HCT116 (cell line): ENCODE measurements at regions not wholly inside any gene's neighbourhood (a gene's known extent, or its start where the extent isn't known, plus 50 kb on each side); places are given as distances from the start of the nearest gene placed in this dataset.

ENCODE experiments used
- ATAC-seq: fragments of 200-7000 bp; cut with Tn5 transposase; 2 replicates; pipeline ENCODE4 v1.9.1; 2020; ENCODE audit warnings: mild to moderate bottlenecking, moderate library complexity
- BruUV-seq: library from RNA; stranded (reverse); fragments of 400-500 nt; replicated peaks from 2 replicates; lab custom pipeline; 2021; lab: Mats Ljungman, UMichigan
- CTCF ChIA-PET: fragments of 300-600 bp; sonication (Branson Sonifier 250); formaldehyde crosslinking; loops from one replicate; lab custom pipeline; 2021; ENCODE audit warnings: antibody characterized with exemption; lab: Charles Lee
- POLR2A ChIA-PET: fragments of 300-600, 350-600 bp; sonication (Branson Sonifier 250); formaldehyde crosslinking; loops from one replicate; lab custom pipeline; 2021; ENCODE audit warnings: antibody characterized with exemption; lab: Charles Lee
- RAD21 ChIA-PET, 2 experiments: fragments of 300-600 bp; sonication (Branson Sonifier 250); formaldehyde crosslinking; loops; one replicate each; lab custom pipeline; 2023; ENCODE audit warnings: low total read pairs in 2 of 2; ENCODE audit not compliant: uncharacterized antibody in 2 of 2, unreplicated experiment in 2 of 2, low non-redundant PET in 1 of 2; lab: Charles Lee
- DNase-seq: peaks from one replicate; pipeline ENCODE4 v3.0.0-alpha.2; 2010; ENCODE audit warnings: low read depth, low spot score
- H2AFZ ChIP-seq: fragments of 200-600 bp; shearing (Covaris generic), sonication (generic); 2 replicates; pipeline ENCODE4 v1.6.1; 2017; ENCODE audit warnings: low read depth, mixed run types, mixed read lengths, antibody characterized with exemption, low read length; ENCODE audit not compliant: poor library complexity, severe bottlenecking
- H3K27ac ChIP-seq: 2 replicates; pipeline ENCODE4 v1.5.1; 2012; ENCODE audit warnings: low read depth, low read length
- H3K27me3 ChIP-seq: fragments of 200-600 bp; sonication (generic); 2 replicates; pipeline ENCODE4 v1.6.1; 2016; ENCODE audit warnings: mixed run types, low read length, mixed read lengths; ENCODE audit not compliant: insufficient read depth
- H3K36me3 ChIP-seq, 2 experiments: fragments of 200-500 bp in 1 of 2; fragments of 200-600 bp in 1 of 2; sonication (Bioruptor generic) in 1 of 2; sonication (generic) in 1 of 2; 2 replicates each; pipeline versions ENCODE4 v1.5.1 to v1.6.1; 2014 to 2016; ENCODE audit warnings: low read length in 2 of 2, inconsistent platforms in 1 of 2, mixed read lengths in 1 of 2, mixed run types in 1 of 2; ENCODE audit not compliant: insufficient read depth in 2 of 2, control insufficient read depth in 1 of 2
- H3K4me1 ChIP-seq, 2 experiments: fragments of 200-600 bp in 1 of 2; sonication (generic) in 1 of 2; 2 replicates each; pipeline versions ENCODE4 v1.5.1 to v1.6.1; 2012 to 2017; ENCODE audit warnings: low read length in 2 of 2, inconsistent platforms in 1 of 2, mild to moderate bottlenecking in 1 of 2, mixed read lengths in 1 of 2, mixed run types in 1 of 2, moderate library complexity in 1 of 2; ENCODE audit not compliant: insufficient read depth in 2 of 2, control insufficient read depth in 1 of 2
- H3K4me2 ChIP-seq: fragments of 200-600 bp; sonication (generic); 2 replicates; pipeline ENCODE4 v1.6.1; 2017; ENCODE audit warnings: mixed run types, low read length, mixed read lengths
- H3K4me3 ChIP-seq, 2 experiments: fragments of 200-600 bp in 1 of 2; sonication (generic) in 1 of 2; replicated peaks in 1 of 2; 2 replicates each; pipeline ENCODE4 v1.5.1; 2011 to 2016; ENCODE audit warnings: low read length in 2 of 2, control low read depth in 1 of 2, low read depth in 1 of 2, mild to moderate bottlenecking in 1 of 2, mixed read lengths in 1 of 2, mixed run types in 1 of 2
- H3K79me2 ChIP-seq: fragments of 200-600 bp; sonication (generic); 2 replicates; pipeline ENCODE4 v1.6.1; 2017; ENCODE audit warnings: mild to moderate bottlenecking, mixed run types, low read length, moderate library complexity, mixed read lengths; ENCODE audit not compliant: insufficient read depth
- H3K9ac ChIP-seq: fragments of 200-600 bp; sonication (generic); 2 replicates; pipeline ENCODE4 v1.6.1; 2016; ENCODE audit warnings: low read length, mixed read lengths
- H3K9me2 ChIP-seq: fragments of 200-600 bp; sonication (generic), shearing (Covaris generic); 2 replicates; pipeline ENCODE4 v1.6.1; 2017; ENCODE audit warnings: mixed run types, mild to moderate bottlenecking, moderate library complexity; ENCODE audit not compliant: insufficient read depth
- H3K9me3 ChIP-seq, 2 experiments: fragments of 200-500 bp in 1 of 2; fragments of 200-600 bp in 1 of 2; sonication (Bioruptor generic) in 1 of 2; sonication (generic) in 1 of 2; 2 replicates each; pipeline ENCODE4 v1.6.1; 2014 to 2017; ENCODE audit warnings: low read length in 2 of 2, mixed read lengths in 2 of 2, inconsistent platforms in 1 of 2, low read depth in 1 of 2, mild to moderate bottlenecking in 1 of 2, mixed run types in 1 of 2, moderate library complexity in 1 of 2; ENCODE audit not compliant: control insufficient read depth in 1 of 2, insufficient read depth in 1 of 2
- H4K20me1 ChIP-seq: fragments of 200-600 bp; sonication (generic), shearing (Covaris generic); 2 replicates; pipeline ENCODE4 v1.6.1; 2017; ENCODE audit warnings: mixed run types, mild to moderate bottlenecking, moderate library complexity; ENCODE audit not compliant: insufficient read depth
- ATF3 ChIP-seq: IDR thresholded peaks from 2 replicates; pipeline ENCODE4 v1.6.1; 2012
- CTCF ChIP-seq, 3 experiments: fragments of 200-600 bp in 1 of 3; sonication (generic) in 1 of 3; IDR thresholded peaks in 2 of 3; conservative IDR thresholded peaks in 1 of 3; 2 replicates each; pipeline ENCODE4 v1.5.1; 2012 to 2017; ENCODE audit warnings: low read depth in 2 of 3, low read length in 2 of 3, antibody characterized with exemption in 1 of 3, borderline replicate concordance in 1 of 3, control low read depth in 1 of 3, mild to moderate bottlenecking in 1 of 3, mixed read lengths in 1 of 3, mixed run types in 1 of 3, moderate library complexity in 1 of 3; ENCODE audit not compliant: insufficient read depth in 1 of 3
- EGR1 ChIP-seq: IDR thresholded peaks from 2 replicates; pipeline ENCODE4 v1.6.1; 2012; ENCODE audit warnings: low read depth
- EZH2 ChIP-seq: fragments of 200-600 bp; sonication (generic); IDR thresholded peaks from 2 replicates; pipeline ENCODE4 v1.6.1; 2017; ENCODE audit warnings: antibody characterized with exemption, mixed run types
- EZH2phosphoT487 ChIP-seq: fragments of 200-600 bp; IDR thresholded peaks from 2 replicates; pipeline ENCODE4 v1.6.1; 2018; ENCODE audit warnings: antibody characterized with exemption, borderline replicate concordance
- FOSL1 ChIP-seq: IDR thresholded peaks from 2 replicates; pipeline ENCODE4 v1.6.1; 2012; ENCODE audit warnings: low read depth
- POLR2A ChIP-seq: IDR thresholded peaks from 2 replicates; pipeline ENCODE4 v1.7.0; 2011; ENCODE audit warnings: borderline replicate concordance; ENCODE audit not compliant: insufficient read depth, insufficient read length; ENCODE audit errors: extremely low read depth
- YY1 ChIP-seq: IDR thresholded peaks from 2 replicates; pipeline ENCODE4 v1.6.1; 2011; ENCODE audit warnings: low read length, low read depth, moderate library complexity, mild to moderate bottlenecking; ENCODE audit not compliant: insufficient replicate concordance; ENCODE audit errors: extremely low read depth
- ZFX ChIP-seq: fragments of 450-650 bp; IDR thresholded peaks from 2 replicates; pipeline ENCODE4 v1.6.1; 2017
- intact Hi-C: fragments of 100-400 bp; cut with micrococcal nuclease; formaldehyde crosslinking; loops from 2 replicates; pipeline ENCODE4 v1.10.0; 2022

GRCh38 chr10:62514079-62514693 lies 140.0 kb downstream of the ZNF365 start:
- TF ChIP-seq EZH2 (no peak), EGR1 (no peak), ZFX (no peak), CTCF (IDR thresholded peaks at IDR 0.05 in 2 of 3, conservative IDR thresholded peaks at IDR 0.05 in 1 of 3; ENCODE audit: borderline replicate concordance in 1 of 3, insufficient read depth in 1 of 3, low read depth in 2 of 3, low read length in 2 of 3) (no peak), ATF3 (no peak), EZH2phosphoT487 (no peak), YY1 (no peak), POLR2A (no peak), FOSL1 (no peak)
- Histone ChIP-seq H3K4me3 (no peak overlapping the region), H3K9me2 (no peaks in the 10 kb centered on the region), H4K20me1 (no peaks in the 10 kb centered on the region), H2AFZ (no peak overlapping the region), H3K4me2 (no peak overlapping the region), H3K9me3 (no peaks in the 10 kb centered on the region), H3K36me3 (no peaks in the 10 kb centered on the region), H3K4me1 (no peaks in the 10 kb centered on the region), H3K9ac (no peak overlapping the region), H3K27me3 (no peaks in the 10 kb centered on the region), H3K27ac (no peak overlapping the region), H3K79me2 (no peaks in the 10 kb centered on the region)
- no peak for DNase-seq
- CTCF ChIA-PET, result no interaction called here
- no peak for ATAC-seq
- intact Hi-C loops, result no loop called here
- POLR2A ChIA-PET, result no interaction called here
- RAD21 ChIA-PET, result no interaction called here
- BruUV-seq, result no TSS peak
